ENCODE measurements at regions not wholly inside any gene's neighbourhood (a gene's known extent, or its start where the extent isn't known, plus 50 kb on each side); places are given as distances from the start of the nearest gene placed in this dataset.

- no TSS peak for BruUV-seq (replicated peaks)
These were observed 639.3 kb upstream of the SOX11 start for GRCh38 chr2:5052905-5053304.

GRCh38 chr2:5057891-5058351, 634.3 kb upstream of the SOX11 start:
- Mint-ChIP-seq H3K4me3 (ENCODE audit: unreplicated experiment) (no peak overlapping the region), H3K9me3 (ENCODE audit: unreplicated experiment) (no peaks in the 10 kb centered on the region), H3K36me3 (ENCODE audit: insufficient read depth, unreplicated experiment) (no peaks in the 10 kb centered on the region), H3K4me1 (ENCODE audit: insufficient read depth, unreplicated experiment) (no peaks in the 10 kb centered on the region), H3K27ac (ENCODE audit: low read depth, unreplicated experiment) (no peak overlapping the region), H3K27me3 (ENCODE audit: insufficient read depth, unreplicated experiment) (no peaks in the 10 kb centered on the region)
- TF ChIP-seq CTCF (IDR thresholded peaks at IDR 0.05; ENCODE audit: unreplicated experiment): no peak
- CTCF ChIA-PET: no interaction called here
- POLR2A ChIA-PET: no interaction called here
- BruUV-seq (replicated peaks): no TSS peak
- intact Hi-C loops (cut with micrococcal nuclease): no loop called here
- no peak for DNase-seq (ENCODE audit: unreplicated experiment)

More at GRCh38 chr2:5052905-5053304, 639.3 kb upstream of the SOX11 start:
- H3K4me3 Mint-ChIP-seq (ENCODE audit: unreplicated experiment): no peak overlapping the region
- no peaks in the 10 kb centered on the region for H3K4me1 Mint-ChIP-seq (ENCODE audit: insufficient read depth, unreplicated experiment)
- H3K9me3 Mint-ChIP-seq (ENCODE audit: unreplicated experiment): no peaks in the 10 kb centered on the region
- ChIA-PET CTCF (interaction anchor here (0.8 kb wide), 1 partner anchor 10 kb away, joined by 3 read pairs; no protein-coding TSS in a partner anchor), POLR2A (no interaction called here)
- no peak for TF ChIP-seq CTCF (IDR thresholded peaks at IDR 0.05; ENCODE audit: unreplicated experiment)
- H3K27me3 Mint-ChIP-seq (ENCODE audit: insufficient read depth, unreplicated experiment): no peaks in the 10 kb centered on the region
- H3K36me3 Mint-ChIP-seq (ENCODE audit: insufficient read depth, unreplicated experiment): no peaks in the 10 kb centered on the region
- intact Hi-C loops (cut with micrococcal nuclease): no loop called here
- H3K27ac Mint-ChIP-seq (ENCODE audit: low read depth, unreplicated experiment): no peak overlapping the region
- no peak for DNase-seq (ENCODE audit: unreplicated experiment)

GRCh38 chr2:5060956-5061355, 631.2 kb upstream of the SOX11 start:
- H3K9me3 Mint-ChIP-seq (ENCODE audit: unreplicated experiment): no peaks in the 10 kb centered on the region
- no peak for TF ChIP-seq CTCF (IDR thresholded peaks at IDR 0.05; ENCODE audit: unreplicated experiment)
- no peak for DNase-seq (ENCODE audit: unreplicated experiment)
- CTCF ChIA-PET: interaction anchor here (0.7 kb wide), 1 partner anchor 42 kb away, joined by 3 read pairs; no protein-coding TSS in a partner anchor
- no TSS peak for BruUV-seq (replicated peaks)
- no peak overlapping the region for H3K27ac Mint-ChIP-seq (ENCODE audit: low read depth, unreplicated experiment)
- no peaks in the 10 kb centered on the region for H3K27me3 Mint-ChIP-seq (ENCODE audit: insufficient read depth, unreplicated experiment)
- intact Hi-C loops (cut with micrococcal nuclease): no loop called here
- no peak overlapping the region for H3K4me3 Mint-ChIP-seq (ENCODE audit: unreplicated experiment)
- H3K4me1 Mint-ChIP-seq (ENCODE audit: insufficient read depth, unreplicated experiment): no peaks in the 10 kb centered on the region
- POLR2A ChIA-PET: interaction anchor here (0.6 to 1.4 kb wide), 6 partner anchors 10 to 87 kb away, joined by 3 read pairs; no protein-coding TSS in a partner anchor
- no peaks in the 10 kb centered on the region for H3K36me3 Mint-ChIP-seq (ENCODE audit: insufficient read depth, unreplicated experiment)

GRCh38 chr2:5064687-5065086, 627.5 kb upstream of the SOX11 start:
- ChIA-PET POLR2A (interaction anchor here (0.6 kb wide), 1 partner anchor 432 kb away, joined by 6 read pairs; no protein-coding TSS in a partner anchor), CTCF (no interaction called here)
- Mint-ChIP-seq H3K9me3 (ENCODE audit: unreplicated experiment) (no peaks in the 10 kb centered on the region), H3K4me3 (ENCODE audit: unreplicated experiment) (no peak overlapping the region), H3K27me3 (ENCODE audit: insufficient read depth, unreplicated experiment) (no peaks in the 10 kb centered on the region), H3K4me1 (ENCODE audit: insufficient read depth, unreplicated experiment) (peaks cover 1% of the 10 kb centered on the region), H3K27ac (ENCODE audit: low read depth, unreplicated experiment) (no peak overlapping the region), H3K36me3 (ENCODE audit: insufficient read depth, unreplicated experiment) (no peaks in the 10 kb centered on the region)
- intact Hi-C loops (cut with micrococcal nuclease): no loop called here
- TF ChIP-seq CTCF (IDR thresholded peaks at IDR 0.05; ENCODE audit: unreplicated experiment): no peak
- BruUV-seq (replicated peaks): no TSS peak
- no peak for DNase-seq (ENCODE audit: unreplicated experiment)
